Left cardiac atrium (tissue), 4 donors: ENCODE measurements at regions not wholly inside any gene's neighbourhood (a gene's known extent, or its start where the extent isn't known, plus 50 kb on each side); places are given as distances from the start of the nearest gene placed in this dataset.
"Not testable (repeated sequence)": the region's sequence is repeated elsewhere in the genome, so short reads cannot be mapped to it uniquely, and the experiment has no call there.

ENCODE experiments used
- ATAC-seq, 2 donors: fragments of 200-7000 bp; cut with Tn5 transposase; one replicate each; pipeline ENCODE4 v1.9.1; 2020; ENCODE audit warnings: mild to moderate bottlenecking in 2 of 2, moderate library complexity in 2 of 2
- DNase-seq: peaks from one replicate; pipeline ENCODE4 v3.0.0-alpha.2; 2020
- intact Hi-C, 2 donors: fragments of 100-400 bp; cut with DNase I; formaldehyde crosslinking; loops; one replicate each; pipeline versions ENCODE4 v1.14.1 to v1.15.1; 2022 to 2023
- donor health status: DM: no; HTN: yes; CAD: no.
- donor health status: DM: no; HTN: yes; CAD: no; lungs with severe emphysema.
- donor health status: DM: yes; HTN: yes; CAD: no.
- donor health status: Dilated cardiomyopathy.

DNA sequence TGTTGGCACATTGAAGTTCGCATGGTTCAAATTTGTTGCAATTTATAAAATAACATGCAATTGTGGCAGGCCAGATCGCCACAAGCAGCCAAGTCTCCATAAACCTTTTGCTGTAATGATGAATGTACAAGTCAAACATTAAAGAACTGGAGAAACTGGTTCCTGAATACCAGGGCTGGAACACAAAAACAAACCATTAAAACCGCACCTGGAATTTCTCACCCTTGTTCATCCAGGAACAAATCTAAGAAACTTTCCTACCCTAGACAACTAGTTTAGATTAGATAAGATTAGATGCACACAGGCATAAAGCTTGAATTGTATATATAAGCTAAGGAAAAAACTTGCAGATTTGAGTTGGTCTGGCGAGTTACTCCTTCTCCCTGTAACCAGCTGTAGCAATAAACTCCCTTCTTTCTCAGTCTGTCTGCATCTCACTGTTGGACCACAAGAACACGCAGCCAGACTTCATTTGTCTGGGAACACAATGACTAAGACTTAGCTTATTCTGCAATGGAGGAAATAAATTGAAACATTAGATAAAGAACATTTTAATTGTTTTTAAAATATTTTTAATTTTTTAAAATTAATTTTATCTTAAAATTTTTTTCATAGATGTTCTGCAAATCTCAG, 1835.5 kb upstream of the LRRTM1 start:
- ATAC-seq (no peak), DNase-seq (no peak)
- intact Hi-C loops, result no loop called here

DNA sequence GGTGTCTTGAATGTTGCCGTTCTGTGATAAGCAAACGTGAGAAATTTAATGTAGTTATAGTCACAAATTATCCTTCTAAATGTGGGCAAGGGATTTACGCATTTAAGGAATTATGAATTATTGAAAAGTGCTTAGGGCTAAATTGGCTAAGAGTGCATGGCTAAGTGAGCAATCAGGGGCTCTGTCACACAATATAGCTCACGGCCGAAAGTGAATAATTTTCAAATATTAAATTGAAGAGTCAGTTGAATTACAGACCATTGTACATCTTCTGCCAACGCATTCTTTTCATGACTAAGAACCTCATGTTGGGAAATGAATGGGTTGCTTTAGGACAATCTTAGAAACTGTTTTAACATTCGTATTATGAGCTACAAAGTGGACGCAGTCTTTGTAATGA, 1832.9 kb upstream of the LRRTM1 start:
- ATAC-seq (no peak), DNase-seq (no peak)
- intact Hi-C loops, result no loop called here

DNA sequence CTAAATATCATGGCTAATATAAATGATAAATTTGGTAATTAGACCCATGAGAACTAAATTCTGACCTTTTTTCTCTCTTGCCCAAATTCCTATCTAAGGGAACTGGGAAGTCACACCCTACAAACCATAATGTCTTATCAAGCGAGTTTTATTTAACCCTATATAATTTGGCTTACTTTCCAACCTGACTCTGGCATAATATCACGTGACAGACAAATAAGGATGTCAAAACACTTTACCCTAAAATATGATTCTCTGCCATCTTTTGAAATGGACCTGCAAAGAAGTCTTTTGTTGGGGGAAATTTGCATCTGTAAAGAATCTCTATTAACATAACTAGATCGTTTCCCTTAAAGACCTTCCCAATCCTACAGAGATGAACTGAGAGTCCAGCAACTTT, 1823.5 kb upstream of the LRRTM1 start:
- no peak for DNase-seq
- no peak for ATAC-seq
- intact Hi-C loops, result no loop called here

DNA sequence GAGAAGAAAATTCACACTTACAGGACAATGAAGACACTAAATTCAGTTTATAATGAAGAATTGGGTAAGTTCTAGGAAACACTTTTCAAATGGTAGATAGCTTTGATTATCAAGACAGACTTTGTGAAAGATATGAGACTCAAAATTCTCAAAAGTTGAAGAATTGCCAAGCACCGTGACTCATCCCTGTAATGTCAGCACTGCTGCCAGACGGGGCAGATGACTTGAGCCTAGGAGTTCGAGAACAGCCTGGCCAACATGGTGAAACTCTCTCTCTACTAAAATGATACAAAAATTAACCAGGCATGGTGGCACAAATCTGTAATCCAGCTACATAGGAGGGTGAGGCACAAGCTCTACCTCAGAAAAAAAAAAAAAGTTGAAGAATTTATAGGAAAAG, 1820.1 kb upstream of the LRRTM1 start:
- intact Hi-C loops, result no loop called here
- ATAC-seq (no peak), DNase-seq (no peak)

DNA sequence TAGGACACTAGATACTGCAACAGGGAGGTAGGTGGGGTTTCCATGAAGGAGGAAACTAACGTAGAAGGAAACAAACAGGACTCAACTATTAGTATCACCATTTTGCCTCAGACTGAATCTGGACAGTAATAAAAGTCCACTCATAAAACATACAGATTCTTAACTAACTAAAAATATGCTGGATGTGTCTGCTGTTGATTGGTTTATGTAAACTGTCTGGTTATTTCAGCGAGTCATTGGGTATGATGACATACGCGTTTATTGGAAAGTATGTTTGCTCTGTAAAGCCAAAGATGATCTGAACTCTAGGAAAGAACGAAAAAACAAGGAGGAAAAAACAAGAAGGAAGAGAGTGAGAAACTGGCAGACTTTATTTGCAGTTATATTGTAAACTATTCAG, 1816.1 kb upstream of the LRRTM1 start:
- DNase-seq (no peak), ATAC-seq (no peak)
- intact Hi-C loops, result no loop called here

DNA sequence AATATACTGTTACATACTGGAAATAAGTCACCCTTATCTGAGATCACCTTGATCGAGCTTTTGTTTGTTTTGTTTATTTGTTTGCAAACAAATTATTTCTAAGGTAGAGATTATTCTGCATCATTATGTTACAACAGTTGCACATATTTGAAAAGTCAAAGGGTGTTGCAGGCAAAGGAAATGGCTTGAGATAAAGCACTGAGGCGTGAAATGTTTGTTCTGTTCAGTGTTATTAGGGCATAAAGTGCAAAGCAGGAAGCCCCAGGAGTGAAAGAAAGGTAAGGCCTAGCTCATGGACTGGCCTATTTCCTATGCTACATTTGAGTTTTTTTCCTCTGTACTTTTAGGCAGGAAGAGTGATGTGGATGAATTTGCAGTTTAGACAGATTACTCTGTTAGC, 1815.6 kb upstream of the LRRTM1 start:
- DNase-seq (no peak), ATAC-seq (no peak)
- intact Hi-C loops, result no loop called here

DNA sequence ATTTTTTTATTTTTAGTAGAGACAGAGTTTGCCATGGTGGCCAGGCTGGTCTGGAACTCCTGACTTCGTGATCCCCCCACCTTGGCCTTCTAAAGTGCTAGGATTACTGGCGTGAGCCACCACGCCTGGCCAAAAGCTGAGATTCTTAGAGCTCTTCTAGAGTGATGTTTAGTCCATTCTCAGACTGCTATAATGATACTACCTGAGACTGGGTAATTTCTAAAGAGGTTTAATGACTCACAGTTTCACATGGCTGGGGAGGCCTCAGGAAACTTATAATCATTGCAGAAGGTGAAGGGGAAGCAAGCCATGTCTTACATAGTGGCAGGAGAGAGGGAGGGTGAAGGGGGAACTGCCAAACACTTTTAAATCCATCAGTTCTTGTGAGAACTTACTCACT, 1804.9 kb upstream of the LRRTM1 start:
- intact Hi-C loops, result no loop called here
- ATAC-seq (no peak), DNase-seq (no peak)

DNA sequence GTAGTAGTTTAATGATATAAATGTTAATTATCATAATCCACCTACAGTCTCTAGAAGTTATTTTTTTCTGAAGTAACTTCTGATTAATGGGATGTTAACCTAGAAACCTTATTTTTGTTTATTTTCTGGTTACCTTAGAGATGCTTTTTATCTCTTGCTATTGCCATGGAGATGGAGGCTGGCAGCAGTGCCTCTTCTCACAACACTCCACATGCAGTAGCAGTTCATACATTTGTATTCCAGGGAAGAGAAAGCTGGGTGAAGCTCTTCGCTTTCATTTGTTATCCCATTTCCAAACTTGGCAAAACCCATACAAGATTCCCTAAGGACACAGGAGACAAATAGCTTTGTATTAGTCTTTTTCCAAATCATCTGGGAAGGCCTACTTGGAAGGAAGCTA, 1794.1 kb upstream of the LRRTM1 start:
- peak in 1 of 2 donors; percentile 48 for ATAC-seq
- intact Hi-C loops, result no loop called here
- DNase-seq, result no peak

DNA sequence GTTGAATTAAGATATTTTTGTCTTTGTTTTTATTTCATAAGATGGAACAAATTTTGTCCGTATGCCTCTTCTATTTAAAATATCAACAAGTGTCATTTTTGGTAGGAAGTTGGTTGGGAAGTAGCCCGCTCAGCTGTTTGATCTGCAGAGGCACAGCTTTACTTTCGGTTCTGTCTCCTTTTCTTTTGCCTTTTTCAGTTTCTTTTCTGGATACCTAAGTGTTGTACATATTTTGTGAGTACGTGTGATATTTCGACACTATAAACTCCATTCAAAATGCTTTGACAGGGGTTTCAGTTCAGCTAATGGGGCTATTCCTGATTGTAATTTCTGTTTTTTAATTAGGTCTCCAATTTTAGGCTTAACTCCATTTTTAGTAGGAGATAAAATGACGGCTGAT, 1785.0 kb upstream of the LRRTM1 start:
- DNase-seq (no peak), ATAC-seq (no peak)
- intact Hi-C loops, result no loop called here

DNA sequence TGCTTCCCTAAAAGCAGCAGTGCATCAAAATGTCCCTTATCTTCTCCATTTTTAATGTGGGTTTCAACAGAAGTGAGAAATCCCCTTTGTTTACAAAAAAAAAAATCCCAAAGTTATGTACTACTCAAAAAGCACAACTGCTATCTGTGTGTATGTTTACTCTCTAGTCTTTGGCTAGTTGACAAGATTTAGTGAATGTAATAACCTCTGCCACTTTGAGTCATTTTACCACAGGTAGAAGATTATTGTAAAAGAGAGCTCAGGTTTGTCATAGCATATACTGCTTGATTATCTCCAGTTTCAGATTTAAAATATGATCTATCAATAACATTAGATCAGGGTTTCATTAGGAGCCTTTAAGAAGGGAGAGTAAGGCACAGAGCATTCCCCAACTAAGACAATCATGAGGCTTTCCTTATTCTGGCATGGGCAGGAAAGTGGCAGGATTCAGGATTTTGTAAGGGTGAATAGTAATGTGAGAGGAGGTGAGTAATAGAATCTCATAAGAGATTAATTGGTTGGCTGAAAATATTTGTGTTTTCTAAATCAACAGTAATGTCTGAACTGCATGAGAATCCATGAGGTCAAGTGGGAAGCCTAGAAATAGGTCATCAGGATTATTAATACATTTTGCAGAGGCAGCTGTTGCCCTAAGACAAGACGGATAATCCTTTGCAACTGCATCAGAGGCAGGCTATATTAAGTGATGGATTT, 1780.3 kb upstream of the LRRTM1 start:
- intact Hi-C loops, result no loop called here
- ATAC-seq (no peak), DNase-seq (no peak)

DNA sequence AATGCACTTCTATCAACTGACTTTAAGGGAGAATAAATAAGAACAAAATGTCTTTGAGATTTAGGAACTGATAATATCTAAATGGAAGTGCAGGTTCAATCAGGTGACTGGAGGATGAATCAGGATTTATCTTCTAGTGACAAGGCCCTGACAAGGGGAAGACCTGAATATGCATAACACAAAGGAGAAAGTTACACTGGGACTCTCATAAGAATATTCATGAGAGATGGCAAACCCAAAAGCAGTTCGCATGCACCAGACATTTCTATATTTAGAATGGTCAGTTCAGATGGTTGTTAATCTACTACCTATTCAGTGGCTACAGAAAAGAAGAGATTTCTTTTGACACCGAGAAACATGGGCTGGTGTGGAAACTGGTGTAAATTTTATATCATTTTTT, 1771.3 kb upstream of the LRRTM1 start:
- intact Hi-C loops, result no loop called here
- no peak for ATAC-seq
- DNase-seq, result no peak

DNA sequence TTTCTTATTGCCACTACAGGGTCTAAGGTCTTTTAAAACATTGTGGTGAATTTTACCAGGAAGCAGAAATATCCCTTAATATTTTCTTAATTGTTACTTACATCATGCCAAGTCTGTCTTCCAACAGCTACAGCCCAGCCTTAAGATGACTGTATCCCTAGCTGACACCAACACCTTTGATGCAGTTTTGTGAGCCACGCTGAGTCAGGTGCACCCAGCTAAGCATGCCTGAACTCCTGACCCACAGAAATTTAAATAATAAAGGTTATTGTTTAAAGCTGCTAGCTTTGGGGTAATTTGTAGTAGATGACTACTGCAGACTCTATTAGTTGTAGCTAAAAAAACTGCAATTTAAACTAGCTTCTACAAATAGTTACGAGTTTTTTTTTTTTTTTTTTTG, 1757.9 kb upstream of the LRRTM1 start:
- intact Hi-C loops, result no loop called here
- ATAC-seq, result no peak
- DNase-seq, result no peak

DNA sequence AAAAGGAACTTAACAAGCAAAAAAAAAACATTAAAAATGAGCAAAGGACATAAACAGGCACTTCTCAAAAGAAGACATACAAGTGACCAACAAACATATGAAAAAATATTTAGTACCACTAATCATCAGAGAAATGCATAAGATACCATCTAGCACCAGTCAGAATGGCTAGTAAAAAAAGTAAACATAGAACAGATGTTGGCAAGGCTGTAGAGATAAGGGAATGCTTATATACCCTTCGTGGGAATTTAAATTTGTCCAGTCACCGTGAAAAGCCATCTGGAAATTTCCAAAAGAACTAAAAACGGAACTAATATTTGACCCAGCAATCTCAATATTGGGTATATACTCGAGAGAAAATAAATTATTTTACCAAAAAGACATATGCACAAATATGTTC, 1751.3 kb upstream of the LRRTM1 start:
- intact Hi-C loops, result no loop called here
- no peak for DNase-seq

DNA sequence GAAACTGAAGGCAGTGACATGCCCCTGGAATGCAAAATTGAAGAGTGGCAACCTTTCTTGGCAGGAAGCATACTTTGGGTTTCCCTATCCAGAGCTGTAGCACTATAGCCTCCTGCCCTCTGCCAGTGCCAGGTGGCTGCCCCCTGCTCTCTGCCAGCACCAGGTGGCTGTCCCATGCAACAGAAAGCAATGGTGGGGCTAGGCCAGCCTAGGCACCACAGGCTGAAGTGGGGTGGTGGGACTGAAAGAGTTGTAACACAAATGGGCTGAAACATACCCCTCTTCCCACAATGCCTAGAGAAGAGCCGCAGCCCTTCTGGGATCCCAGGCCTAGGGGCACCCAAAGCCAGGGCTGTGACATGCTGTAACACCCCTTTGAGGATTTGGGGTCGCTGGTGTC, 1739.3 kb upstream of the LRRTM1 start:
- DNase-seq, result no peak
- intact Hi-C loops, result no loop called here
- ATAC-seq, result no peak

More for the DNA sequence above, 1751.3 kb upstream of the LRRTM1 start:
- ATAC-seq, result no peak

DNA sequence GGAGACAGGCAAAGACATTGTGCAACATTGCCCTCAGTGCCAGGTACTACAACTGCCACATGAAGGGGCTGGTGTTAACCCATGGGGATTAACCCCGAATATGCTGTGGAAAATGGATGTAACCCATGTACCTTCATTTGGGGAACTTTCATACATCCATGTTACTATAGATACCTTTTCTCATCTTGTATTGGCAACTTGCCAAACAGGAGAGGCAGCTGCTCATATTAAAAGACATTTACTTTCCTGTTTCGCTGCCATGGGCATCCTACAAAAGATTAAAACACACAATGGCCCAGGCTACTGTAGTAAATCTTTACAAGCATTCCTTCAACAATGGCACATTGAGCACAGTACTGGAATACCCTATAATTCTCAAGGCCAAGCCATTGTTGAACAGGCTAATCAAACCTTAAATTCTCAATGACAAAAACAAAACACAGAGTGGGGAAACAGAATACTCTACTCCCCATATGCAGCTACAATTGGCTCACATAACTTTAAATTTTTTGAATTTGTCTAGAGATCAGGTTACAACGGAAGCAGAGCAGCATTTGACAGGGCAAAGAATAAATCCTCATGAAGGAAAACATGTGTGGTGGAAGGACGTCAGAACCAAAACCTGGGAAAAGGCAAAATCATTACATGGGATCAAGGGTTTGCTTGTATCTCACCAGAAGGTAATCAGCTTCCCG, 1723.5 kb upstream of the LRRTM1 start:
- DNase-seq (no peak), ATAC-seq (no peak)
- intact Hi-C loops, result no loop called here

DNA sequence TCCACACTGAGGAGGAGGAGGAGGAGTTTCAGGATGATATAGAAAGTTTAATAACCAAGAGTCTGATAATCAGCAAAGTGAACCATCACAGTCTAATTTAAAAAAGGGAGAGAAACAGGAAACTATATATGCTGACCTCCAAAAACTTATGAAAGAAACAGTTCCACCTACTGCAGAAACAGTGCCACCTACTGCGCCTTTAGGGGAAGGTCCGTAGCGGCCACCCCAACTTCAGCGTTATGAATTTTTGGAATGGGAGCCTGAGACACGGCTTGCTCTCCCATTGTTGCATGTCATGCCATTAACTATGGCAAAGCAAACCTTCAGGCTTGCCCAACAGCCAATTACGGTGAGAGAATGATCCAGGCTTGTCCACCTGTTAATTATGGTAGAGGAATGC, 1719.2 kb upstream of the LRRTM1 start:
- intact Hi-C loops, result no loop called here
- ATAC-seq, result no peak

DNA sequence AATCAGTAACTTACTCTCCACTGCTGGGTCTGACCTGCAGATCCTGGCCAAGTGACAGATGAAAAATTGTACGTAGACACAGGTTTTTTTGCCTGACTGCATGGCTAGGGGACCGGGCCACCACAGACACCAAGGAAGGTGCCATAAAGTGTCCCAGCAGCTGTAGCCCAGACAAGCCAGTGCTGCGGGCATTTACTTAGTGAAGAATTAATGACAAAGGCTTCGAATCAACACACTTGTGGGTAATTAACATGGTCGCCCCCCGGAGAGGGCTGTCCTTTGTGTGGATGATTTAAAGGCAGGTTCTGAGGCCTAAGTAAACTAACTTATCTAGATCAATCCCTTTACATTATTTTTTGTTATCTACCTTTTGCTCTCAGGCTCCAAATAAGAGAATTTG, 1709.1 kb upstream of the LRRTM1 start:
- ATAC-seq (no peak), DNase-seq (no peak)
- intact Hi-C loops, result no loop called here

More for the DNA sequence above, 1719.2 kb upstream of the LRRTM1 start:
- DNase-seq, result no peak

DNA sequence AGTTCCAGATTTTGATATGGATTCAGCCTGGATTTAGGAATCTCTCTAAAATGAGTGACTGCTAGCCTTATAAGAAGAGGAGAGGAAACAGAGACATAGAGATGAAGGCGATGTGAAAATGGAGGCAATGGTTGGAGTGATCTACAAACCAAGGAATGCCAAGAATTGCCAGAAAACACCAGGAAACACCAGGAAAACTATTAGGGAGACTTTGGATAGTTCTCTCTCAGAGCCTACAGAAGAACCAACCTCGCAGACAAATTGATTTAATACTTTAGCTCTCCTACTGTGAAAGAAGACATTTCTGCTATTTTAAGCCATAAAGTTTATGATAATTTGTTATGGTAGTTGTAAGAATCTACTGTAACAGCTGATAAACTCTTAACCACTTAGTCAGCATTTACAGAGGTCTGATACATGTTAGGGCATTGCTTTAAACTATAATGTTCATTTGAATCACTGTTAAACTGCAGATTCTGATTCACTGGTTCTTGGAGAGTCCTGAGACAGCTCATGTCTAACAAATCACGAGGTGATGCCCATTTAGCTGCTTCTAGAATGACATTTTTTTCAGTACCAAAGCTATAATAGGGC, 1702.6 kb upstream of the LRRTM1 start:
- intact Hi-C loops, result no loop called here
- DNase-seq (no peak), ATAC-seq (no peak)

DNA sequence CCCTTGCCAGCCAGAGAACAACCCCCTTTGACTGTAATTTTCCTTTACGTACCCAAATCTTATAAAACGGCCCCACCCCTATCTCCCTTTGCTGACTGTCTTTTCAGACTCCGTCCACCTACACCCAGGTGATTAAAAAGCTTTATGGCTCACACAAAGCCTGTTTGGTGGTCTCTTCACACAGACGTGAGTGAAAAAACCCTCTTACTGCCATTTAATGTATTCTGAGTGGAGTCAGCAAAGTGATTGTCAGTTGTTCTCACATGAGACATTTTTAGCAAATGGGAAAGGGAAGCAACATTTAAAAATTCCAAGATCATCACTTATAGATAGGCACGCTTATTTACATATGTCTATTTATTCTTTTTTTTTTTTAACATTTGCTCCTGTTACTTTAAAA, 1701.3 kb upstream of the LRRTM1 start:
- ATAC-seq, intact Hi-C loops, DNase-seq: not testable (repeated sequence)

DNA sequence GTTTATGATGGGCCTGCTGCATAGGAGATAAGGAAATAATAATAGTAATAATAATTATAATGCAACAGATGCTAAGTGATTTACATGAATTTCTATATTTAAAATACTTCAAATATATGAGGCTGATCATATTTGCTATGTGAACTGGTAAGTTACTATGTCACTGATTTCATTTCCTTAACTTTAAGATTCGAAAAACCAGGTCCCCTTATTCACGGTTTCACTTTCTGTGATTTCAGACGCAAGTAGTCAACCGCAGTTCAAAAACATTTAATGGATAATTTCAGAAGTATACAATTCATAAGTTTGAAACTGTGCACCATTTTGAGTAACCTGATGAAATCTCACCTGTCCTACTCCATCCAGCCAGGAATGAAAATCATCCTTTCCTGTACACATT, 1697.1 kb upstream of the LRRTM1 start:
- DNase-seq (no peak), ATAC-seq (no peak)
- intact Hi-C loops, result no loop called here
